GM13977 (cell line): ENCODE measurements at regions not wholly inside any gene's neighbourhood (a gene's known extent, or its start where the extent isn't known, plus 50 kb on each side); places are given as distances from the start of the nearest gene placed in this dataset.

Experiments
- DNase-seq: peaks from one replicate; pipeline ENCODE4 v3.0.0; 2012; ENCODE audit warnings: low spot score
- in situ Hi-C: fragments of 300-500 bp; cut with MboI; formaldehyde crosslinking; loops from one replicate; pipeline ENCODE4 v1.12.0; 2022; ENCODE audit warnings: low sequenced_read_pairs, low pct_unique_long_range_greater_than_20kb, mixed read lengths, inconsistent platforms; ENCODE audit not compliant: unreplicated experiment
- TF ChIP-seq, protein P1 (sequence below): IDR thresholded peaks from 2 replicates; pipeline ENCODE4 v1.5.1; 2012; ENCODE audit warnings: mild to moderate bottlenecking, control low read depth; ENCODE audit not compliant: insufficient read depth; ENCODE audit errors: extremely low read depth, missing control alignments

DNA sequence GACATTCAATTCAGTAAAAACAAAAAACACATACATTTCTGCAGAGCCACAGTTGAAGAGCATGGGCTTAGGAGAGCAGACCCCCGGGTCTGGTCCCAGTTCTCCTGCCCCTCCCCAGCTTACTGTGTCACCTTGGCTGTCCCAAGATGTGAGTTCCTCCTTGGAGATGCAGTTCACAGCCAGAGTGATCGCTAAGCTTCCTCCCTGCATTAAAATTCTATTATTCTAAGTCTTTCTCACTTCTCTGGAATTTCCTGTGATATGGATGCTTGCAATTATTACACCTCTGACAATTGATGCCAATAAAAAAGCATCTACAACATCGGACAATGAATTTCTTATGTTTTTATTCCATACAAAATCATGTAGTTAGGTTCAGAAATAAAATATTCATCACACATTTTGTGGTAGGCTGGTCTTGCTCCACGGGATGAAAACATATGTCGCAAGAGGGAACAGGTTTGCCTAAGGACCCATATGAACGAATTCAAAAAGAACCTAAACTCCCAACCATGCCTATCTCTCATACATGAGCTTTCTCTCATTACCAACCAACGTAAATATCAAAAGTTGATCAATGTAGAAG lies 328.5 kb upstream of the RUNX1 start:
- in situ Hi-C loops = no loop called here
- no peak for DNase-seq
- TF ChIP-seq, protein P1, sequence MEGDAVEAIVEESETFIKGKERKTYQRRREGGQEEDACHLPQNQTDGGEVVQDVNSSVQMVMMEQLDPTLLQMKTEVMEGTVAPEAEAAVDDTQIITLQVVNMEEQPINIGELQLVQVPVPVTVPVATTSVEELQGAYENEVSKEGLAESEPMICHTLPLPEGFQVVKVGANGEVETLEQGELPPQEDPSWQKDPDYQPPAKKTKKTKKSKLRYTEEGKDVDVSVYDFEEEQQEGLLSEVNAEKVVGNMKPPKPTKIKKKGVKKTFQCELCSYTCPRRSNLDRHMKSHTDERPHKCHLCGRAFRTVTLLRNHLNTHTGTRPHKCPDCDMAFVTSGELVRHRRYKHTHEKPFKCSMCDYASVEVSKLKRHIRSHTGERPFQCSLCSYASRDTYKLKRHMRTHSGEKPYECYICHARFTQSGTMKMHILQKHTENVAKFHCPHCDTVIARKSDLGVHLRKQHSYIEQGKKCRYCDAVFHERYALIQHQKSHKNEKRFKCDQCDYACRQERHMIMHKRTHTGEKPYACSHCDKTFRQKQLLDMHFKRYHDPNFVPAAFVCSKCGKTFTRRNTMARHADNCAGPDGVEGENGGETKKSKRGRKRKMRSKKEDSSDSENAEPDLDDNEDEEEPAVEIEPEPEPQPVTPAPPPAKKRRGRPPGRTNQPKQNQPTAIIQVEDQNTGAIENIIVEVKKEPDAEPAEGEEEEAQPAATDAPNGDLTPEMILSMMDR = no peak

DNA sequence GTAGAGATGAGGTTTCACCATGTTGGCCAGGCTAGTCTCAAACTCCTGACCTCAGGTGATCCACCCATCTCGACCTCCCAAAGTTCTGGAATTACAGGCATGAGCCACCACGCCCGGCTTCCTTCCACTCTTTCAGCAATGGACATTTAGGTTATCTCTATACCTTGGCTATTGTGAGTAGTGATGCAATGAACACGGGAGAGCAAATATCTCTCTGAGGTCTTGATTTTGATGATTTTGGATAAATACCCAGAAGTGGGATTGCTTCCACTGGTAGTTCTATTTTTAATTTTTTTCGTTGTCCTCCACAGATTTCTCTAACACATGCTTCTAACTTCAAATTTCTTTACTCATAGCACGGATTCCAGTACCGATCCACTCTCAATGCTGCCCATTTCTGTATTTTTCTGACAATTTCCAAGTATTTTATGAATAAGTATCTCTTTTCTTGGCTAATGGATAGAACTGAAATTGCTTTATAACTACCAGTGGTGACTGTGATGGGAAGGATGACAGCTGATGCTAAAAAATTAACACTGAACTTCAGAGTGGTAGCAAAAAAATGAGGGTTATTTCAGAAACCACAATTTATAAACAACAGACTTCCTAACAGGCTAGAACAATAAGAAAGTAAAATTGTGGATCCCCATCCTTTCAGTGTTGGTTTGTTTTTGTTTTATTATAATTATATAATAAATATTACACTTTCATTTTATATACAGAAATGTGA lies 327.5 kb upstream of the RUNX1 start:
- no peak for DNase-seq
- TF ChIP-seq, protein P1 = no peak
- in situ Hi-C loops = no loop called here

DNA sequence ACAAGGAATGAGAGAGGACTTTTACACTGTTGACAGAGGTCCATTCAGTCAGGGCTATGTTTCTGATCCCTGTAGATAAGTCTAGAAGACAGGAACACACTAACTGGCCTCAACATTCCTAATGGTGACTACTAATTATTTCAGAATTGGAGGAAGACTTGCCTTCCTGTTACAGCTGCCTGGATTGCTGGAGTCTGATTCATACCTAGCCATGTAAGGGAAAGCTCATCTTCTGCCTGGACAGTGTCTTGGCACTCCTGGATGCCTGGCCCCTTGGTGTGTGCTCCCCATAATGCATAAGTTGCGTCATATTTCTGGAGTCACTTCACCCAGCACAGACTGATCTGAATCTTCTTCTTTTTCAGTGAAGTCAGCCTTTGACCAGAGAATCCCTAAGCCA lies 326.0 kb upstream of the RUNX1 start:
- TF ChIP-seq, protein P1 = no peak
- in situ Hi-C loops = no loop called here
- no peak for DNase-seq

DNA sequence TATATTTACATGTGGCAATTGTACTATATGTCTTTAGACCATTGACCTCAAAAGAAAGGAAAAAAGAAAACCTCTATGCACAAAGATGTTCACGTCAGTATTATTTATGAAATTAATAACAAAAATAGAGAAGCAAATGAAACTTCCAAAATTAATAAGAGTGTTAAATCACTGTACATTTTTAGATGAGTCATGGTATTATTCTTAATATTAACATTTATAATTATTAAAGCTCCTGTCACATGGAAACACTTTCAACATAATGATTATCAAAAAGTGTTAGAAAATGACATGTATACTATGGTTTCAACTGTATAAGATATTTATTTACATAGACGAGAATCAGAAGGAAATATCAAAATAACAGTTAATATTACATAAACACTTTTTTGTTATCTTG lies 324.9 kb upstream of the RUNX1 start:
- in situ Hi-C loops = no loop called here
- DNase-seq = no peak
- TF ChIP-seq, protein P1 = no peak

DNA sequence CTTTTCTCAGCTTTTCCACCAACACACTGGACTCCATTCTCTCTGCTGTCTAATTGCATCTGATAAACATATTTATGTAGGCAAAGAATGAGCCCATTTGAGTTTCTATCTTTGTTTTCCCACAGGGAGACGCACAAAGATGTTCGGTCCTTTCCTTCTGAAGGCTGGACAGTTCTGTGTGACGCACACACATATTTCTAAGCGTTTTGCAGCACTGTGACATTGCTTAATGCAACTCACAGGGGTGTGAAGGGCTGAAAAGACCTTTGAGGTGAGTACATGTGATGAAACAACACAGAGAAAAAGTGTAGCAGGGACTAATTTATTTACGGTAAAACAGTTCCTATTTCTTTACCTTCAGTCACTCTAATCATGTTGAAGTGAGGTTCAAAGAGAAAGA lies 323.1 kb upstream of the RUNX1 start:
- TF ChIP-seq, protein P1 = no peak
- no peak for DNase-seq
- in situ Hi-C loops = no loop called here

DNA sequence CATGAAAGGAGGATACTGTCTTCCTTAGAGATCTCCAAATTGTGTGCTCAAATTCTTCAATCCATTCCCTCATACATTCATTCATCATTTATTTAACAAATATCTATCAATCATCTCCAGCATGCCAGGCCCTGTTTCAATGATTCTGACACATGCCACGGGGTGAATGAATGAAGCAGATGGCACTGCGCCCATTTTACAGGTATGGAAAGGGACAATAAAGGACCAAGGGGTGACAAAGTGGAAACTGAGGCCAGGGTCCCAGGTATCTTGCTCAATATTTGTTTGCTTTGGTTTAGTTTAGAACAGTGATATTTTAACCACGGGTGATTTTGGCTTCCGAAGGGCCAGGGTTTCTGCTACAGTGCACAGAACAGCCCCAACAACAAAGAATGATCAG lies 321.6 kb upstream of the RUNX1 start:
- in situ Hi-C loops = no loop called here
- no peak for DNase-seq
- TF ChIP-seq, protein P1 = no peak
